ENCODE measurements at regions not wholly inside any gene's neighbourhood (a gene's known extent, or its start where the extent isn't known, plus 50 kb on each side); places are given as distances from the start of the nearest gene placed in this dataset.

DNA sequence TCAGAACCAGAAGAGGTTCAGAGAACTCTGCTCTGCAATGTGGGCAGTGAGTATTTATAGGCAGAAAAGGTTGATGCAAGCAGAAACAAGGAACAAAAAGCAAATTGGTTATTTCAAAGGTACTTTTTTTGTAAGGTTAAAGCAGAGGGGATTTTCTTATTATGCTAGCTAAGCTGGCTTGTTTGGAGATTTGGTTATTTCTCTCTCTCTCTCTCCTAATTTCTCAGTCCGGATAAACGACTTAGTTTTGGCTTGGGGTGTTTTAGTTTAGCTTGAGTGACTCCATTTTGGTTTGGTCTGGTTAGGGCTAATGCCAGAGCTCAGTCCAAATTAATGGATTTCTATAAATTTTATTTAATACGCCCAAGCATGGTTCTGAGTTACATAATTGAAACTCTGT lies 566.8 kb downstream of the SH2D4B start (continued):
- TF ChIP-seq PML (IDR thresholded peaks at IDR 0.05; ENCODE audit: low read length): no peak
- 0 out of 2 replicates have a peak, but pooled peaks have one; percentile 35 for TF ChIP-seq PAX8 (IDR thresholded peaks at IDR 0.05)
- TF ChIP-seq, protein P1, sequence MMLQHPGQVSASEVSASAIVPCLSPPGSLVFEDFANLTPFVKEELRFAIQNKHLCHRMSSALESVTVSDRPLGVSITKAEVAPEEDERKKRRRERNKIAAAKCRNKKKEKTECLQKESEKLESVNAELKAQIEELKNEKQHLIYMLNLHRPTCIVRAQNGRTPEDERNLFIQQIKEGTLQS (IDR thresholded peaks at IDR 0.05; ENCODE audit: borderline replicate concordance, extremely low read depth, low read depth, low read length): no peak
- no peak for TF ChIP-seq ZNF622 (IDR thresholded peaks at IDR 0.05)
- no peak for TF ChIP-seq LARP7 (IDR thresholded peaks at IDR 0.05)
- TF ChIP-seq RFX5 (IDR thresholded peaks at IDR 0.05; ENCODE audit: low read depth, low read length): no peak
- TF ChIP-seq IKZF2 (IDR thresholded peaks at IDR 0.05): peak; percentile 46 to 64; a peak in 3 of 4 replicates
- no peak for TF ChIP-seq NFYA (IDR thresholded peaks at IDR 0.05; ENCODE audit: borderline replicate concordance, low read depth, low read length)
- TF ChIP-seq HDGF (IDR thresholded peaks at IDR 0.05): no peak
- no peak for TF ChIP-seq TCF3 (IDR thresholded peaks at IDR 0.05; ENCODE audit: borderline replicate concordance, insufficient read depth, low read depth, low read length)
- no peak for TF ChIP-seq SUZ12 (IDR thresholded peaks at IDR 0.05; ENCODE audit: unreplicated experiment)
- TF ChIP-seq, protein P2, sequence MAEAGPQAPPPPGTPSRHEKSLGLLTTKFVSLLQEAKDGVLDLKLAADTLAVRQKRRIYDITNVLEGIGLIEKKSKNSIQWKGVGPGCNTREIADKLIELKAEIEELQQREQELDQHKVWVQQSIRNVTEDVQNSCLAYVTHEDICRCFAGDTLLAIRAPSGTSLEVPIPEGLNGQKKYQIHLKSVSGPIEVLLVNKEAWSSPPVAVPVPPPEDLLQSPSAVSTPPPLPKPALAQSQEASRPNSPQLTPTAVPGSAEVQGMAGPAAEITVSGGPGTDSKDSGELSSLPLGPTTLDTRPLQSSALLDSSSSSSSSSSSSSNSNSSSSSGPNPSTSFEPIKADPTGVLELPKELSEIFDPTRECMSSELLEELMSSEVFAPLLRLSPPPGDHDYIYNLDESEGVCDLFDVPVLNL (IDR thresholded peaks at IDR 0.05; ENCODE audit: low read depth, low read length): no peak
- TF ChIP-seq CHD1 (IDR thresholded peaks at IDR 0.05; ENCODE audit: low read depth, low read length): no peak
- TF ChIP-seq, protein P3, sequence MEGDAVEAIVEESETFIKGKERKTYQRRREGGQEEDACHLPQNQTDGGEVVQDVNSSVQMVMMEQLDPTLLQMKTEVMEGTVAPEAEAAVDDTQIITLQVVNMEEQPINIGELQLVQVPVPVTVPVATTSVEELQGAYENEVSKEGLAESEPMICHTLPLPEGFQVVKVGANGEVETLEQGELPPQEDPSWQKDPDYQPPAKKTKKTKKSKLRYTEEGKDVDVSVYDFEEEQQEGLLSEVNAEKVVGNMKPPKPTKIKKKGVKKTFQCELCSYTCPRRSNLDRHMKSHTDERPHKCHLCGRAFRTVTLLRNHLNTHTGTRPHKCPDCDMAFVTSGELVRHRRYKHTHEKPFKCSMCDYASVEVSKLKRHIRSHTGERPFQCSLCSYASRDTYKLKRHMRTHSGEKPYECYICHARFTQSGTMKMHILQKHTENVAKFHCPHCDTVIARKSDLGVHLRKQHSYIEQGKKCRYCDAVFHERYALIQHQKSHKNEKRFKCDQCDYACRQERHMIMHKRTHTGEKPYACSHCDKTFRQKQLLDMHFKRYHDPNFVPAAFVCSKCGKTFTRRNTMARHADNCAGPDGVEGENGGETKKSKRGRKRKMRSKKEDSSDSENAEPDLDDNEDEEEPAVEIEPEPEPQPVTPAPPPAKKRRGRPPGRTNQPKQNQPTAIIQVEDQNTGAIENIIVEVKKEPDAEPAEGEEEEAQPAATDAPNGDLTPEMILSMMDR (IDR thresholded peaks at IDR 0.05 in 2 of 3, conservative IDR thresholded peaks at IDR 0.05 in 1 of 3; ENCODE audit: control insufficient read depth in 2 of 3, extremely low read depth in 1 of 3, insufficient read depth in 1 of 3, low read depth in 3 of 3, low read length in 3 of 3): no peak
- no peak for TF ChIP-seq POLR2AphosphoS5 (IDR thresholded peaks at IDR 0.05; ENCODE audit: low read length)
- no peak for TF ChIP-seq BHLHE40 (IDR thresholded peaks at IDR 0.05; ENCODE audit: borderline replicate concordance in 1 of 2, low read depth in 2 of 2, low read length in 1 of 2)
- TF ChIP-seq SMARCA5 (IDR thresholded peaks at IDR 0.05): peak; percentile 16; the same call in 1 of the 2 replicates
- TF ChIP-seq, protein P4, sequence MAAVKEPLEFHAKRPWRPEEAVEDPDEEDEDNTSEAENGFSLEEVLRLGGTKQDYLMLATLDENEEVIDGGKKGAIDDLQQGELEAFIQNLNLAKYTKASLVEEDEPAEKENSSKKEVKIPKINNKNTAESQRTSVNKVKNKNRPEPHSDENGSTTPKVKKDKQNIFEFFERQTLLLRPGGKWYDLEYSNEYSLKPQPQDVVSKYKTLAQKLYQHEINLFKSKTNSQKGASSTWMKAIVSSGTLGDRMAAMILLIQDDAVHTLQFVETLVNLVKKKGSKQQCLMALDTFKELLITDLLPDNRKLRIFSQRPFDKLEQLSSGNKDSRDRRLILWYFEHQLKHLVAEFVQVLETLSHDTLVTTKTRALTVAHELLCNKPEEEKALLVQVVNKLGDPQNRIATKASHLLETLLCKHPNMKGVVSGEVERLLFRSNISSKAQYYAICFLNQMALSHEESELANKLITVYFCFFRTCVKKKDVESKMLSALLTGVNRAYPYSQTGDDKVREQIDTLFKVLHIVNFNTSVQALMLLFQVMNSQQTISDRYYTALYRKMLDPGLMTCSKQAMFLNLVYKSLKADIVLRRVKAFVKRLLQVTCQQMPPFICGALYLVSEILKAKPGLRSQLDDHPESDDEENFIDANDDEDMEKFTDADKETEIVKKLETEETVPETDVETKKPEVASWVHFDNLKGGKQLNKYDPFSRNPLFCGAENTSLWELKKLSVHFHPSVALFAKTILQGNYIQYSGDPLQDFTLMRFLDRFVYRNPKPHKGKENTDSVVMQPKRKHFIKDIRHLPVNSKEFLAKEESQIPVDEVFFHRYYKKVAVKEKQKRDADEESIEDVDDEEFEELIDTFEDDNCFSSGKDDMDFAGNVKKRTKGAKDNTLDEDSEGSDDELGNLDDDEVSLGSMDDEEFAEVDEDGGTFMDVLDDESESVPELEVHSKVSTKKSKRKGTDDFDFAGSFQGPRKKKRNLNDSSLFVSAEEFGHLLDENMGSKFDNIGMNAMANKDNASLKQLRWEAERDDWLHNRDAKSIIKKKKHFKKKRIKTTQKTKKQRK (IDR thresholded peaks at IDR 0.05; ENCODE audit: low read depth, low read length): no peak
- TF ChIP-seq YBX1 (IDR thresholded peaks at IDR 0.05): no peak
- no peak; the same call in 1 of the 2 replicates for TF ChIP-seq CREM (IDR thresholded peaks at IDR 0.05; ENCODE audit: low read depth)
- TF ChIP-seq POU2F2 (IDR thresholded peaks at IDR 0.05; ENCODE audit: borderline replicate concordance, low read depth, low read length): no peak
- no peak for TF ChIP-seq SIN3A (IDR thresholded peaks at IDR 0.05; ENCODE audit: low read depth, low read length)
- TF ChIP-seq ZNF217 (IDR thresholded peaks at IDR 0.05): no peak
- no peak for TF ChIP-seq FOS (IDR thresholded peaks at IDR 0.05; ENCODE audit: borderline replicate concordance, extremely low read depth, insufficient read length)
